ENCODE measurements at regions not wholly inside any gene's neighbourhood (a gene's known extent, or its start where the extent isn't known, plus 50 kb on each side); places are given as distances from the start of the nearest gene placed in this dataset.

GRCh38 chr20:62562831-62563230 is 79.5 kb upstream of the SLCO4A1 start:
- DNase-seq (ENCODE audit: low spot score), result no peak

GRCh38 chr20:62563561-62563960 is 78.7 kb upstream of the SLCO4A1 start:
- no peak for DNase-seq (ENCODE audit: low spot score)

GRCh38 chr20:62564456-62565245 is 77.7 kb upstream of the SLCO4A1 start:
- DNase-seq (ENCODE audit: low spot score), result no peak

GRCh38 chr20:62566266-62566665 is 76.0 kb upstream of the SLCO4A1 start:
- no peak for DNase-seq (ENCODE audit: low spot score)

- DNase-seq (ENCODE audit: low spot score), result no peak
Observed at GRCh38 chr20:62566771-62567170, 75.5 kb upstream of the SLCO4A1 start.

GRCh38 chr20:62567246-62568044 is 74.9 kb upstream of the SLCO4A1 start:
- DNase-seq (ENCODE audit: low spot score), result no peak

- no peak for DNase-seq (ENCODE audit: low spot score)
Observed at GRCh38 chr20:62568045-62568389, 74.3 kb upstream of the SLCO4A1 start.

GRCh38 chr20:62569615-62570014 is 72.7 kb upstream of the SLCO4A1 start:
- no peak for DNase-seq (ENCODE audit: low spot score)

GRCh38 chr20:62570403-62570802 is 71.9 kb upstream of the SLCO4A1 start:
- DNase-seq (ENCODE audit: low spot score), result no peak

GRCh38 chr20:62570897-62571668 is 71.2 kb upstream of the SLCO4A1 start:
- no peak for DNase-seq (ENCODE audit: low spot score)

GRCh38 chr20:62571669-62572344 is 70.5 kb upstream of the SLCO4A1 start:
- peak; percentile 11 for DNase-seq (ENCODE audit: low spot score)

- no peak for DNase-seq (ENCODE audit: low spot score)
Observed at GRCh38 chr20:62572980-62573379, 69.3 kb upstream of the SLCO4A1 start.

- no peak for DNase-seq (ENCODE audit: low spot score)
Observed at GRCh38 chr20:62573817-62574216, 68.5 kb upstream of the SLCO4A1 start.

GRCh38 chr20:62574230-62574993 is 67.9 kb upstream of the SLCO4A1 start:
- no peak for DNase-seq (ENCODE audit: low spot score)

- no peak for DNase-seq (ENCODE audit: low spot score)
Observed at GRCh38 chr20:62575976-62576722, 66.2 kb upstream of the SLCO4A1 start.

- no peak for DNase-seq (ENCODE audit: low spot score)
Observed at GRCh38 chr20:62576815-62577489, 65.4 kb upstream of the SLCO4A1 start.

- DNase-seq (ENCODE audit: low spot score), result no peak
Observed at GRCh38 chr20:62577490-62577836, 64.8 kb upstream of the SLCO4A1 start.

GRCh38 chr20:62578294-62578897 is 63.9 kb upstream of the SLCO4A1 start:
- DNase-seq (ENCODE audit: low spot score), result no peak

GRCh38 chr20:62580052-62580451 is 62.3 kb upstream of the SLCO4A1 start:
- no peak for DNase-seq (ENCODE audit: low spot score)

GRCh38 chr20:62580733-62581132 is 61.6 kb upstream of the SLCO4A1 start:
- no peak for DNase-seq (ENCODE audit: low spot score)

Measured in cerebellar cortex (tissue), 1 donor.